Central memory CD8-positive, alpha-beta T cell (primary cell): ENCODE measurements at regions not wholly inside any gene's neighbourhood (a gene's known extent, or its start where the extent isn't known, plus 50 kb on each side); places are given as distances from the start of the nearest gene placed in this dataset.
A peak's percentile ranks its signal among the peaks of the same experiment; 100 is the strongest.

Experiments used
- ATAC-seq: fragments of 150-1000 bp; cut with Tn5 transposase; replicated peaks from 2 replicates; pipeline ENCODE4 v1.10.0; 2022; ENCODE audit warnings: mild to moderate bottlenecking, moderate FRiP score, moderate number of reproducible peaks; ENCODE audit not compliant: poor library complexity, severe bottlenecking; ENCODE audit errors: extremely low read depth
- DNase-seq, 2 donors: peaks; one replicate each; pipeline ENCODE4 v3.0.0; 2021; ENCODE audit warnings: low spot score in 2 of 2
- H3K27ac Mint-ChIP-seq: one replicate; pipeline ENCODE4 v1.8.0; 2022; ENCODE audit warnings: low read depth, mild to moderate bottlenecking, moderate library complexity, mixed read lengths
- H3K27me3 Mint-ChIP-seq: one replicate; pipeline ENCODE4 v1.8.0; 2022; ENCODE audit warnings: mixed read lengths
- H3K36me3 Mint-ChIP-seq: one replicate; pipeline ENCODE4 v1.8.0; 2022; ENCODE audit warnings: mild to moderate bottlenecking, moderate library complexity, mixed read lengths; ENCODE audit not compliant: insufficient read depth
- H3K4me1 Mint-ChIP-seq: one replicate; pipeline ENCODE4 v1.8.0; 2022; ENCODE audit warnings: mixed read lengths
- H3K4me3 Mint-ChIP-seq: one replicate; pipeline ENCODE4 v1.8.0; 2022; ENCODE audit warnings: mild to moderate bottlenecking, moderate library complexity, mixed read lengths
- H3K9me3 Mint-ChIP-seq: one replicate; pipeline ENCODE4 v1.8.0; 2022; ENCODE audit warnings: mixed read lengths

- no peaks in the 10 kb centered on the region for H3K36me3 Mint-ChIP-seq
- ATAC-seq (no peak), DNase-seq (no peak)
- H3K27ac Mint-ChIP-seq = no peak overlapping the region
- H3K4me1 Mint-ChIP-seq = peaks cover 9% of the 10 kb centered on the region
- no peaks in the 10 kb centered on the region for H3K27me3 Mint-ChIP-seq
- peaks cover 10% of the 10 kb centered on the region for H3K9me3 Mint-ChIP-seq
- no peak overlapping the region for H3K4me3 Mint-ChIP-seq
Measured at GRCh38 chr1:222454186-222454585, 93.7 kb downstream of the HHIPL2 start.

GRCh38 chr1:222452031-222452430, 95.9 kb downstream of the HHIPL2 start:
- H3K27ac Mint-ChIP-seq = no peak overlapping the region
- H3K4me3 Mint-ChIP-seq = no peak overlapping the region
- peaks cover 9% of the 10 kb centered on the region for H3K4me1 Mint-ChIP-seq
- no peak for DNase-seq
- no peaks in the 10 kb centered on the region for H3K36me3 Mint-ChIP-seq
- no peak for ATAC-seq
- no peaks in the 10 kb centered on the region for H3K27me3 Mint-ChIP-seq
- H3K9me3 Mint-ChIP-seq = peaks cover 2% of the 10 kb centered on the region

GRCh38 chr1:222443566-222443965, 104.3 kb downstream of the HHIPL2 start:
- no peak overlapping the region for H3K27ac Mint-ChIP-seq
- peaks cover 22% of the 10 kb centered on the region for H3K27me3 Mint-ChIP-seq
- H3K4me1 Mint-ChIP-seq = no peaks in the 10 kb centered on the region
- no peaks in the 10 kb centered on the region for H3K9me3 Mint-ChIP-seq
- ATAC-seq = no peak
- H3K4me3 Mint-ChIP-seq = no peak overlapping the region
- DNase-seq = no peak
- H3K36me3 Mint-ChIP-seq = peaks cover 2% of the 10 kb centered on the region

DNA sequence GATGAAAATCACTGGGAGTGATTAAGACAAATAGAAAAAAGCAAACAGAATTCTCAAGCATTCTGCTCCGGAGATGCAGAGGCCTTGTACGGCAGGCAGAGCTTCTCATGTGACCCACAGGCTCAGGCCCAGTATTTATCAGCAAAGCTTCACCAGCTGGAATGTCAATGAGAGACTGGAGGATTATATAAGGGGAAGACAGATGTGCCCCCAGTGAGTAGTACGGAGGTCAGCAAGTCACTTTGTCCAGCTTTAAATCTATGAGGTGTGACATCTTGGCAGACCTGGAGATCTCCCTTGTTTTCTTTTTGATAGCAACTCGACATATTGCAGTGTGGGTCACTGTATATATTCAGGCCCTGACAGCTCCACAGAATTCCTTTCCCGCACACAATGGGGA, 106.8 kb downstream of the HHIPL2 start:
- H3K27me3 Mint-ChIP-seq = peaks cover 32% of the 10 kb centered on the region
- ATAC-seq (no peak), DNase-seq (no peak)
- H3K4me1 Mint-ChIP-seq = no peaks in the 10 kb centered on the region
- no peak overlapping the region for H3K27ac Mint-ChIP-seq
- H3K9me3 Mint-ChIP-seq = no peaks in the 10 kb centered on the region
- no peak overlapping the region for H3K4me3 Mint-ChIP-seq
- H3K36me3 Mint-ChIP-seq = peaks cover 2% of the 10 kb centered on the region

DNA sequence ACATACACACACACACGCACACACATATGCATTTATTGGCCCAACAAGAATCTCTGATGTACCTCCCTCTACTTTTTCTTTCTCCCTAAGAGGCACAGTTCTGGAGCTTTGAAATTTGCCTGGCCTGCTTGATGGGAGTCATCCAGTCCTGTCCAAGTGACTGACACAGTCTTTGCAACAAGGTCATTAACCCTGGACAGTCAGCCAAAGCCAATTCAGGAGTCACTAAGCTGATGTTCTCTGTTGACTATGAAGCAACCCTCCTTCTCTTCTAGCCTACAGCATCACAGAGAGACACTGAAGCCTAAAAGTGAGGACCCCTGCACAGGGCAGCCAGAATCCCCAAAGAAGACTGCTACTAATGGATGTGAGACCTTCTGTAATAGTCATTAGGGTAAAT, 123.1 kb downstream of the HHIPL2 start:
- DNase-seq = no peak
- Mint-ChIP-seq H3K27me3 (peaks cover 12% of the 10 kb centered on the region), H3K4me1 (peaks cover 24% of the 10 kb centered on the region), H3K4me3 (no peak overlapping the region), H3K27ac (no peak overlapping the region), H3K9me3 (peaks cover 11% of the 10 kb centered on the region), H3K36me3 (no peaks in the 10 kb centered on the region)
- no peak for ATAC-seq

- peaks cover 29% of the 10 kb centered on the region for H3K4me1 Mint-ChIP-seq
- ATAC-seq = no peak
- peak overlapping the region; percentile 47 for H3K27ac Mint-ChIP-seq
- H3K4me3 Mint-ChIP-seq = no peak overlapping the region
- H3K9me3 Mint-ChIP-seq = peaks cover 11% of the 10 kb centered on the region
- DNase-seq = no peak
- H3K27me3 Mint-ChIP-seq = peaks cover 12% of the 10 kb centered on the region
- peaks cover 1% of the 10 kb centered on the region for H3K36me3 Mint-ChIP-seq
Measured at GRCh38 chr1:222421380-222421779, 126.5 kb downstream of the HHIPL2 start.

DNA sequence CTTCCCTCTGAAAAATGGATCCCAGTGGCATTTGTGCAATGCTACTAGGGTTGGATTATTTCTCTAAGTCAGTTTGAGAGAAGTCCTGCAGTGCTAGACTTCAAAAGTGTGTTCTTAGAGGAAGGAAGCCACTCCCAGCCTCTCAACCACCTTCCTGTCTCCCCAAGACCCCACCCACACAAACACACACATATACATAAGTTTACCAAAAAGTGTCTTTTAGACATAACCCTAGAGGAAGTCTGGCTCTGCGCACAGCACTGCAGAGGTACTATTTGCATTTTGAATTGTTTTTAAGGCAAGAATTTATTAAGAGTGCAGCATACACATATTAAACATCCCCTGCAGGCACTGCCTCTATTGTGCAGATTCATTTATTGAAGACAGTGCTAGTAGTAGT, 127.3 kb downstream of the HHIPL2 start:
- no peak for DNase-seq
- Mint-ChIP-seq H3K27ac (peak overlapping the region; percentile 47), H3K36me3 (peaks cover 1% of the 10 kb centered on the region), H3K27me3 (peaks cover 12% of the 10 kb centered on the region), H3K9me3 (peaks cover 11% of the 10 kb centered on the region), H3K4me3 (peak overlapping the region; percentile 55), H3K4me1 (peaks cover 29% of the 10 kb centered on the region)
- peak; percentile 85 for ATAC-seq

- Mint-ChIP-seq H3K4me3 (no peak overlapping the region), H3K9me3 (peaks cover 11% of the 10 kb centered on the region), H3K27ac (no peak overlapping the region), H3K36me3 (peaks cover 1% of the 10 kb centered on the region), H3K27me3 (peaks cover 10% of the 10 kb centered on the region), H3K4me1 (peaks cover 29% of the 10 kb centered on the region)
- DNase-seq = no peak
- no peak for ATAC-seq
Measured at GRCh38 chr1:222418654-222419053, 129.2 kb downstream of the HHIPL2 start.

DNA sequence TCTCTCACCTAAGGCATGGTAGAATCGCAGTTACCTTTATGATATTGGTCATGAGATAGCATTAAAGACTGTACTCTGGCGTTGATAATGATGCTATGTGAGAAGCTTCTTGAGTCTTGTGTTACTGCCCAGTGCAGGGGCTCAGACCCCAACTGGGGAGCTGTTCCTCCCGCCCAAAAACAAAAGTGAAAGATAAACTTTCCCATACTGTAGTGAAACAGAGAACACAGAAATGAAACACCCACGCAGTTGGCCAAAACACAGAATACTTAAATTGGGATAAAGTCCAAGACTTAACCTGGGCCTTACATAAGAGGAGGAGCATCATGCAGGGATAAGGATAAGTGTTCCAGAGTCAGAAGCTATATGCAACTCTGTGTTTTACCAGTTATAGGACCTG, 130.6 kb downstream of the HHIPL2 start:
- Mint-ChIP-seq H3K9me3 (peaks cover 4% of the 10 kb centered on the region), H3K4me1 (peaks cover 28% of the 10 kb centered on the region), H3K4me3 (peak overlapping the region; percentile 24), H3K27ac (no peak overlapping the region), H3K36me3 (peaks cover 1% of the 10 kb centered on the region), H3K27me3 (no peaks in the 10 kb centered on the region)
- DNase-seq (no peak), ATAC-seq (no peak)

DNA sequence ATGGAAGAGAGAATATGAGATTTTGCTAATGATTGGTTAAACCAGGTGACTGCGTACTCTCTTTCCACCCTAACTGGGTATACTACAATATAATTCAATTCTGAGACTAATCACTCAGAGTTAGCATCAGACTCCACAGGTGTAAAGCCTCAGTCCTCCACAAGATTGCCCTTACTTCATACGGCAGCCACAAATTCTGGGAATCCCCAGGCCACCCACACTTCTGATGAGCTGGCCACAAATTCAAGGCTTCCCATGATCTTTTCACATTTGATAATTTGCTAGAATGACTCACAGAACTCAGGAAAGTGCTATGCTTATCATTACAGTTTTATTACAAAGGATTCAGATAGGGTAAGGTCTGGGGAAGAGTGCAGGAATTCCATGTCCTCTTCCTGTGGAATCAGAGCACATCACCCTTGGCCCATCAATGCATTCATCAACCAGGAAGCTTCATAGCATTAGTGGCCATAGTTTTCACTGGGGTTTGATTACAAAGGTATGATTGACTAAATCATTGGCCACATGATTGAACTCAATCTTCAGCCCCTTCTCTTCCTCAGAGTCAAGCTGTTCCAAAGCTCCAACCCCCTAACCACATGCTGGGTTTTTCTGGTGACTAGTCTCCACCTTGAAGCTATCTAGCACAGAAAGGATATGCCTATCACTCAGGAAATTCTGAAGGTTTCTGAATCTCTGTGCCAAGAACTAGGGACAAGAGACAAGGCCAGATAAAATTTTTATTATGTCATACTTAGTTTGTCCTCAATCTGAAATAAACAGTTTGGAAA, 131.7 kb downstream of the HHIPL2 start:
- no peak for DNase-seq
- H3K9me3 Mint-ChIP-seq = no peaks in the 10 kb centered on the region
- H3K36me3 Mint-ChIP-seq = peaks cover 1% of the 10 kb centered on the region
- H3K4me3 Mint-ChIP-seq = no peak overlapping the region
- no peak overlapping the region for H3K27ac Mint-ChIP-seq
- H3K4me1 Mint-ChIP-seq = peaks cover 19% of the 10 kb centered on the region
- ATAC-seq = no peak
- H3K27me3 Mint-ChIP-seq = no peaks in the 10 kb centered on the region

- DNase-seq (no peak), ATAC-seq (no peak)
- no peaks in the 10 kb centered on the region for H3K9me3 Mint-ChIP-seq
- H3K4me3 Mint-ChIP-seq = no peak overlapping the region
- H3K27me3 Mint-ChIP-seq = no peaks in the 10 kb centered on the region
- no peak overlapping the region for H3K27ac Mint-ChIP-seq
- H3K4me1 Mint-ChIP-seq = peaks cover 12% of the 10 kb centered on the region
- peaks cover 1% of the 10 kb centered on the region for H3K36me3 Mint-ChIP-seq
Measured at GRCh38 chr1:222415441-222415840, 132.5 kb downstream of the HHIPL2 start.

GRCh38 chr1:222413991-222414549, 133.8 kb downstream of the HHIPL2 start:
- Mint-ChIP-seq H3K27ac (no peak overlapping the region), H3K4me1 (peaks cover under 1% of the 10 kb centered on the region), H3K9me3 (no peaks in the 10 kb centered on the region), H3K27me3 (no peaks in the 10 kb centered on the region), H3K4me3 (no peak overlapping the region), H3K36me3 (peaks cover 1% of the 10 kb centered on the region)
- DNase-seq (no peak), ATAC-seq (no peak)

DNA sequence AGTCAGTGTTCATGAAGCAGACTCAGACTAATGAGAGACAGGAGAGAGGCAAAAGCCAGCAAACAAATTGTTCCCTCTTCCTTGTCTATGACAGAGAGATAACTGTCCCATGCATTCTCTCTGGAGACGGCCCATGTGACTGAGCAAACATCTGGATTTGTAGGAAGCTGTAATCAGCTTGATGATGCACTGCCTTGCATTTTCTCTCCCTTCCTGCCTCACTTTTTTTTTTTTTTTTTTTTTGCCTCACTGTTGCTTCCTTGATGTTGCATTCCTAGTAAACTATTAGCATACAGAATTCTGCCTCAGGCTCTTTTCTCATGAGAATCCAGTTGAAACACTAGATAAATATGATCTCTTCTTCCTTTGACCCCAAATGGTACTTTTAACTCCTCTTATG, 134.5 kb downstream of the HHIPL2 start:
- Mint-ChIP-seq H3K27me3 (no peaks in the 10 kb centered on the region), H3K4me1 (no peaks in the 10 kb centered on the region), H3K36me3 (peaks cover 1% of the 10 kb centered on the region), H3K4me3 (no peak overlapping the region), H3K27ac (no peak overlapping the region), H3K9me3 (no peaks in the 10 kb centered on the region)
- ATAC-seq (no peak), DNase-seq (no peak)
